Astrocyte of the cerebellum (primary cell): ENCODE measurements at regions not wholly inside any gene's neighbourhood (a gene's known extent, or its start where the extent isn't known, plus 50 kb on each side); places are given as distances from the start of the nearest gene placed in this dataset.

Source experiments
- DNase-seq: peaks from one replicate; pipeline ENCODE4 v3.0.0-alpha.2; 2011; ENCODE audit warnings: low read depth
- H3K4me3 ChIP-seq: 2 replicates; pipeline ENCODE4 v1.5.1; 2011; ENCODE audit warnings: mild to moderate bottlenecking, low read depth, low read length, moderate library complexity
- CTCF ChIP-seq: IDR thresholded peaks from 2 replicates; pipeline ENCODE4 v1.5.1; 2012; ENCODE audit warnings: low read length, low read depth, moderate library complexity, mild to moderate bottlenecking; ENCODE audit errors: missing control alignments
- in situ Hi-C: cut with HindIII; loops from 2 replicates; pipeline ENCODE4 v1.10.0; 2017; ENCODE audit warnings: low sequenced_read_pairs

GRCh38 chr6:3593161-3593560 lies 136.3 kb upstream of the SLC22A23 start:
- no peak for DNase-seq
- TF ChIP-seq CTCF: no peak
- no peak overlapping the region for H3K4me3 ChIP-seq
- in situ Hi-C loops: no loop called here

- DNase-seq: peak; percentile 55
- H3K4me3 ChIP-seq: no peak overlapping the region
- no peak for TF ChIP-seq CTCF
- in situ Hi-C loops: no loop called here
Measured at GRCh38 chr6:3592371-3592941, 135.6 kb upstream of the SLC22A23 start.

GRCh38 chr6:3591970-3592369 lies 135.1 kb upstream of the SLC22A23 start:
- H3K4me3 ChIP-seq: no peak overlapping the region
- no peak for TF ChIP-seq CTCF
- in situ Hi-C loops: no loop called here
- no peak for DNase-seq

- no peak for DNase-seq
- in situ Hi-C loops: no loop called here
- H3K4me3 ChIP-seq: no peak overlapping the region
- TF ChIP-seq CTCF: no peak
Measured at GRCh38 chr6:3587660-3588059, 130.8 kb upstream of the SLC22A23 start.

GRCh38 chr6:3585320-3585935 lies 128.6 kb upstream of the SLC22A23 start:
- no peak for TF ChIP-seq CTCF
- no peak for DNase-seq
- H3K4me3 ChIP-seq: no peak overlapping the region
- in situ Hi-C loops: no loop called here

- in situ Hi-C loops: no loop called here
- no peak for DNase-seq
- H3K4me3 ChIP-seq: no peak overlapping the region
- no peak for TF ChIP-seq CTCF
Measured at GRCh38 chr6:3584606-3585005, 127.8 kb upstream of the SLC22A23 start.
